ENCODE measurements at regions not wholly inside any gene's neighbourhood (a gene's known extent, or its start where the extent isn't known, plus 50 kb on each side); places are given as distances from the start of the nearest gene placed in this dataset.

GRCh38 chr20:23282111-23282510 lies 68.5 kb upstream of the NXT1 start:
- in situ Hi-C loops (cut with HindIII; ENCODE audit: low sequenced_read_pairs), result no loop called here

DNA sequence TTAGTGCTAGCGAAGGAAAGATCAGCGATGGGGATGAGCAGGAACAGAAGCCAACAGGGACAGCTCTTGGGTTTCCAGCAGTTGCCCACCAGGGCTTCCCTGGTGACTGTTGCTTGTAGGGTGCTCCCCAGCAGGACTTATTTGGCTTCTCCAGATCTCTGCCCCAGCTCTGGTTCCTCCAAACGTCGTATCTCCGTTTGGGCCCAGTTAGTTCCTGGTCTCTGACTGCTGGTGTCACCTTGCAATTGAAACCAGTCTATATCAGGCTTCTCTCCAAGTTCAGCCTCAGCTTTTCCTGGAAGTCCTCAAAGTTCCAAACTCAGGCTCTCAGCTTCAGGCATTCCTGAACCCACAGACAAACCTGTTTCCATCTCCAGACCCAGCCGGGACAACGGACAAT lies 70.8 kb upstream of the NXT1 start:
- in situ Hi-C loops (cut with HindIII; ENCODE audit: low sequenced_read_pairs), result no loop called here

- in situ Hi-C loops (cut with HindIII; ENCODE audit: low sequenced_read_pairs), result no loop called here
These were observed 72.4 kb upstream of the NXT1 start for GRCh38 chr20:23278172-23278571.

- in situ Hi-C loops (cut with HindIII; ENCODE audit: low sequenced_read_pairs), result no loop called here
These were observed 73.3 kb upstream of the NXT1 start for GRCh38 chr20:23277316-23277715.

- in situ Hi-C loops (cut with HindIII; ENCODE audit: low sequenced_read_pairs), result no loop called here
These were observed 76.8 kb upstream of the NXT1 start for GRCh38 chr20:23273776-23274175.

- in situ Hi-C loops (cut with HindIII; ENCODE audit: low sequenced_read_pairs), result no loop called here
These were observed 78.2 kb upstream of the NXT1 start for GRCh38 chr20:23272176-23273029.

DNA sequence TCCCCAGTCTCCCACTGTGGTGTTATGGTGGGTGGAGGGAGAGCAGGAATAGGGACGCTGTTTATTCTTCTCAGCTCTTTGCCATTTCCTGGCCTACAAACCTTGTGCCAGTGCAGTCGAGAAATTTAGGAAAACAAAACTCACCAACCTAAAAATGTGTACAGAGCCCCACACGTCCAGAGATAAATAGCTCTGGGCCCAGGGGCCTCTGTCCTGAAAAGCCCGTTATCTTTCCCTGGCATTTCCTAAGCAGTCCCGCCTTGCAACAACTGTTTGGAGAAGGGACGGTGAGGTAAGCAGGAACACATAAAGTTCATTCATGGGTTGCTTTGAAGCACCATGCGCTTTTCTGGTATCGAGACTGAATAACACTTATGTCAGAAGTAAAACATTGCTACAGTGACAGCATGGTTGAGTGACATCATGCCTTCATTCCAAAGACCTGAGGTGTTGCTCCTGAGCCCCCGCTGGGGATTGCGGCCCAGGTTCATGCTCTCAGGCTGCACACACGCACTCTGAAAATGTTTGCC lies 80.1 kb upstream of the NXT1 start:
- in situ Hi-C loops (cut with HindIII; ENCODE audit: low sequenced_read_pairs), result no loop called here

- in situ Hi-C loops (cut with HindIII; ENCODE audit: low sequenced_read_pairs), result no loop called here
These were observed 80.6 kb upstream of the NXT1 start for GRCh38 chr20:23269954-23270353.

- in situ Hi-C loops (cut with HindIII; ENCODE audit: low sequenced_read_pairs), result no loop called here
These were observed 81.7 kb upstream of the NXT1 start for GRCh38 chr20:23268792-23269354.

DNA sequence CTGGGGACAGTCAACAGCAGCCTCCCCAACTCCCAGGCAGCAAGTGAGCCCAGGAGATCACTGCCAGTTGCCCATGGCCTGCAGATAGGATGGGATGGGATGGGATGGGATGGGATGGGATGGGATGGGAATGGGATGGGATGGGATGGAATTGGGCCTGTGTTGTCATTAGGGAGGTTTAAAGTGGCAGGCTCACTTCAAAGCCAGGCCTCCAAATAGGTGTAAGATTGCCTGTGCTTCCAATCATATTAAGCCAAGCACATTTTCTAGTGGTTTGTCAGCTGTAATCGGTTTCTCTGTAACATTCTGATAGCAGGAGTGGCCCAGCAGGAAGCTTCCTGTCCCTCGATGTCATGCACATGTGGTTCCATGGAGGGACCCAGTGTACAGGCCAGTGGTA lies 82.7 kb upstream of the NXT1 start:
- in situ Hi-C loops (cut with HindIII; ENCODE audit: low sequenced_read_pairs), result no loop called here

DNA sequence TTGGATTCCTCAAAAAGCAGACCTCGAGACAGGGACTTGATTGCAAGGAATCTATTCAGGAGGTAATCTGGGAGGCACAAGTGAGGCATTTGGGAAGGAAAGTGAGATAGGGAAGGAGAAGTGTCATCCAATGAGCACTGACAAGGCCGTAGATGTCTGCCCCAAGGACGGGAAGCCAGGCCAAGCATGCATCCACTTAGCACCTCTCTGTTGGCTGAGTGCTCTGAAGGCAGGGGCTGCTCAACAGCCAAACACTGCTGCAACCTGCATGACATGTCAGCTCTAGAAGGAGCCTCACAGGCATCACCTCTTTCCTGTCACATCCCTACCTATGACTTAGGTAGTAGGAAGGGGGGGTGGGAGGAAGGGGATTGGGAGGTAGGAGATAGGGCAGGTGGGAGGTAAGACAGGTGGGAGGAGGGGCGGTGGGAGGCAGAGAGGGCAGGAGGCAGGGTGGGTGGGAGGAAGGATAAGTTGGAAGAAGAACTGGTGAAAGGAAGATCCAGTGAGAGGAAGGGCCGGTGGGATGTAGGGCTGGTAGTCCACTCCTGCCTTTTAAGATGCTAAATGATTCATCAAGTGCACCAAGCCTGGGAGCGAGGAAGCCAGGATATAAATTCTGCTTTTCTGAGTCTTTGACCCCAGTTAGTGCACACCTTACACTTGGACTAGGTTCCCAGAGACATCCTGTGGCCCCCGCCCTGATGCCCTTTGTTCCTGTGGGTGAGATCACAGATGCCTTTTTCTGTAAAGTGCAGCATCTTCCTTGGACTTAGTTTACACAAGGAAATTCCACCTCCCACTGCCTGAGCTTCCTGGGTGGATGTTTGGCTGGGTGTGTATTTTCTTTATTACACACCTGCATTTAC lies 83.8 kb upstream of the NXT1 start:
- in situ Hi-C loops (cut with HindIII; ENCODE audit: low sequenced_read_pairs), result no loop called here

GRCh38 chr20:23265226-23265625 lies 85.4 kb upstream of the NXT1 start:
- in situ Hi-C loops (cut with HindIII; ENCODE audit: low sequenced_read_pairs), result no loop called here

GRCh38 chr20:23264545-23264944 lies 86.0 kb upstream of the NXT1 start:
- in situ Hi-C loops (cut with HindIII; ENCODE audit: low sequenced_read_pairs), result no loop called here

- in situ Hi-C loops (cut with HindIII; ENCODE audit: low sequenced_read_pairs), result no loop called here
These were observed 90.3 kb upstream of the NXT1 start for GRCh38 chr20:23260181-23260840.

DNA sequence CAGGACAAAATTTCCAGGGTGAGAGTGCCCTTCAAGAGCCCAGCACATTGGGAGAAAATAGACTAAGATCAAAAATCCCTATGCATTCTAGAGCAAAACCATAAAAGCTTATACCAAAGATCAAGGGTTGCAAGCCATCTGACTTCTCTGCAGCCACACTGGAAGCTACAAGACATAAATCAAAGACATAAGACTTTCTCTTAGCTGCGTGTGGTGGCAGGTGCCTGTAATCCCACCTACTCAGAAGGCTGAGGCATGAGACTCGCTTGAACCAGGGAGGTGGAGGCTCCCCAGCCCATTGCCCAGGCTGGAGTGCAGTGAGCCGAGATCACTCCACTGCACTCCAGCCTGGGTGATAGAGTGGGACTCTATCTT lies 91.9 kb upstream of the NXT1 start:
- in situ Hi-C loops (cut with HindIII; ENCODE audit: low sequenced_read_pairs), result no loop called here

GRCh38 chr20:23257848-23258746 lies 92.5 kb upstream of the NXT1 start:
- in situ Hi-C loops (cut with HindIII; ENCODE audit: low sequenced_read_pairs), result no loop called here

- in situ Hi-C loops (cut with HindIII; ENCODE audit: low sequenced_read_pairs), result no loop called here
These were observed 93.4 kb upstream of the NXT1 start for GRCh38 chr20:23257106-23257761.

DNA sequence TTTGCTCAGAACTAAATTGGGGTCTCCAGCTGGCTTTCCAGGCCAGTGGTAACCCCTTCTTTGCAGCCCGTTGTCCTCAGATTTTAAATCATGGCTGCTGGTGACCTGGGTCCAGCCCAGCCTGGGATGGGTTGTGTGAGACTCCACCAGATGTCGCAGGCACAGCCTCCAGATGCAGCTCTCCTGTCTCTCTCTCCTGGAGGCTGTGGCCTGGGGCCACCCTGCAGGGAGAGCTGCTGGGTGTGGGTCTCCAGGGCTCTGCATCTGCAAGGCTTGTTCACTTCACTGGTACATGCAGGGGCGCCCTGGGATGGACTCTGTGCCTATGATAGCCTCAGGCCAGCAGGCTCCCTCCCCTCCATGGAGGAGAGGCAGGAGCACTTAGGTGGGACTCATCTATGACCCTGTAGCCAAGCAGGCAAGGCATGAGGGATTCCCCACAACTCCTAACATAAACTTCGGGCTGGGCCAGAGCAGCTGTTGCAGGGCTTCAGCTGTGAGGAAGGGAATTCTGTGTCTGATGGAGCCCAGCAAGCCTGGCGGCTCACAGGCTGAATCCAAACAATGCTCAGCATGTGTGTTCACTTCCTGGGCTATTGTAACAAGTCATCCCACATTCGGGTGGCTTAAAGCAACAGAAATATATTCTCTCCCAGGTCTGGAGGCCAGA lies 94.7 kb upstream of the NXT1 start:
- in situ Hi-C loops (cut with HindIII; ENCODE audit: low sequenced_read_pairs), result no loop called here

DNA sequence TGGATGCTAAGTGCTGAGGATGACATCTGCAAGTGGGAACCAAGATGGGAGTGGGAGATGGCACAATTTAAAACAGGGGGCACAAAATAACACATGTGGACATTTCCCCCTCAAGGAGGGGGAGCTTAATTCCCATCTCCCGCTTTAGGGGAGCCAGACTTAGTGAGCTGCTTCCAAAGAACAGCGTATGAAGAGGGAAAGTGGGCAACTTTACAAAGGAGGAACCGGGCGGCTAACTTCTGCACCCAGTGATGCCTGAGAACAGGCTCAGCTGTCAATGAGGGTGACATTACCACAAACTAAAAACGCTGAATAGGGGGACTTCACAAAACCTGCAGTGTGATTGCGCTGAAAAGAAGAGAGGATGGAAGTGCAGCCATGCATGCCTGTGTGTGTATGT lies 95.5 kb upstream of the NXT1 start:
- in situ Hi-C loops (cut with HindIII; ENCODE audit: low sequenced_read_pairs), result no loop called here
